ENCODE measurements at regions not wholly inside any gene's neighbourhood (a gene's known extent, or its start where the extent isn't known, plus 50 kb on each side); places are given as distances from the start of the nearest gene placed in this dataset.
A peak's percentile ranks its signal among the peaks of the same experiment; 100 is the strongest.

DNA sequence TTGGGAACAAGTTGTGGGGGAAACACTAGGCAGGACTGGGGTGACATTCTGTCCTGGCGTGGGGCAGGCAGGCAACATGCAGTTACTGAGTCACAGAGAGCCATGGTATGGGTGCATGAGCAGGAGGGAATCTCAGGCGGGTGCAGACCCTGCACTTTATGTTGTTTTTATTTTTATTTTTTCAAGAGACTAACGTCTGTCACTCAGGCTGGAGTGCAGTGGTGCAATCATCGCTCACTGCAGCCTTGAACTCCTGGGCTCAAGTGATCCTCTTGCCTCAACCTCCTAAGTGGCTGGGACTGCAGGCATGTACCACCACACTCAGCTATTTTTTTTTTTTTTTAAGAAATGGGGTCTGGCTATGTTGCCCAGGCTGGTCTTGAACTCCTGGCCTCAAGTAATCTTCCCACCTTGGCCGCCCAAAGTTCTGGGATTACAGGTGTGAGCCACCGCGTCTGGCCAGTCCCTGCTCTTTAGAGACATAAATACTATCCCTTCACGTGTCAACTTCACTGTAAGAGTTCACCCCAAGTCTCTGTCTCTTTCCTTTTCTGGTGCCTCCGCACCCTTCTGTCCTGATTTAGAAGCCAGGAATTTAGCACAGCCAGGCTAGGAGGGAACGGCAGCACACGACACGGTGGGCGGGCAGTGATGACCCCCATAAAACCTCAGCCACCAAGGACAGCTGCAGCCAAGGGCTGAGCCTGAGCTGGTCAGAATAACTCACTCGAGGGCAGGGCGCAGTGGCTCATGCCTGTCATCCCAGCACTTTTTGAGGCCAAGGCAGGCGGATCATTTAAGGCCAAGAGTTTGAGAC is 72.8 kb upstream of the IQSEC1 start (continued):
- no peak for TF ChIP-seq CTCF (IDR thresholded peaks at IDR 0.05 in 2 of 3, conservative IDR thresholded peaks at IDR 0.05 in 1 of 3; ENCODE audit: control insufficient read depth in 2 of 3, extremely low read depth in 1 of 3, insufficient read depth in 1 of 3, low read depth in 3 of 3, low read length in 3 of 3)
- no peak for TF ChIP-seq EED (IDR thresholded peaks at IDR 0.05; ENCODE audit: low read depth)
- TF ChIP-seq POLR2A (IDR thresholded peaks at IDR 0.05; ENCODE audit: low read depth, low read length) = no peak
- TF ChIP-seq SIN3A (IDR thresholded peaks at IDR 0.05; ENCODE audit: low read depth, low read length) = no peak
- TF ChIP-seq SMAD1 (IDR thresholded peaks at IDR 0.05; ENCODE audit: low read depth, partially characterized antibody) = no peak

DNA sequence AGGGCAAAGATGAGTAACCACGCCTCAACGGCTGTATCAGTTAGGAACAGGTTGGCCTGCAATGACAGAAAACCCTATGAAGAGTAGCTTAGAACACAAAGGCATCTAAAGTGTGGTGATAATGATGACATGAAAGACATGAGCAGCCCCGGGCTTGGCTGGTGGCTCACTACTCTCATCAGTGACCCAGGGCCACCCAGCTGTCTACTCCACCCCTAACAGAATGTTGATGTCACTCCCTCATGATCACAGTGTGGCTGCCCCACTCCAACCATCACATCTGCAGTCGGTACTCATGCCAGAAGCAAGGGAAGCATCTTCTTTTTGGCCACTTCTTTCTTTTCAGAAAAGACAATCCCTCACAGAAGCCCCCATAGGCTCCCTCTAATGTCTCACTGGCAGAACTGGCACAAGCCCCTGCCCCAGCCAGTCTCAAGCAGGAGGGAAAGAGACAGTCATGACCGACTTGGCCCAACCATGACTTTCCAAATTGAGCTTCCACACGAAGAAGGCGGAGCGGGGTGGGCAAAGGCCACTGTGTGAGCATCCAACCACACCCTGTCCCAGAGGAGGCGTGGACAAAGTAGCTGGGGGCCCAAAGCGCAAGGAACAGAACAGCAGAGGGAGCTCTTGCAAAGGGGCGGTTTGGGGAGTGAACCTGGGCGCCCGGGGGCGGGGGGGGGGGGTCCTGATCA is 72.0 kb upstream of the IQSEC1 start:
- POLR2A ChIA-PET = no interaction called here
- Histone ChIP-seq H4K20me1 (ENCODE audit: control insufficient read depth, insufficient read depth) (no peaks in the 10 kb centered on the region), H3K9ac (ENCODE audit: control insufficient read depth, insufficient read depth, low read length) (no peak overlapping the region), H3K27me3 (replicated peaks in 1 of 2; ENCODE audit: control insufficient read depth in 2 of 2, insufficient read depth in 2 of 2, low read length in 1 of 2) (peaks cover 0 to under 1% of the 10 kb centered on the region in 2 experiments; a peak in 1 of 4 replicates), H3K27ac (ENCODE audit: control insufficient read depth, insufficient read depth) (no peak overlapping the region), H2AFZ (ENCODE audit: control insufficient read depth, low read depth, low read length) (no peak overlapping the region), H3K4me1 (ENCODE audit: control insufficient read depth, insufficient read depth, low read length) (no peaks in the 10 kb centered on the region), H3K4me2 (ENCODE audit: control insufficient read depth, insufficient read depth) (no peak overlapping the region), H3K4me3 (no peak overlapping the region), H3K9me3 (replicated peaks; ENCODE audit: control insufficient read depth, insufficient read depth, low read length) (no peaks in the 10 kb centered on the region), H3K79me2 (ENCODE audit: control insufficient read depth, insufficient read depth, low read length) (no peaks in the 10 kb centered on the region), H3K36me3 (ENCODE audit: control insufficient read depth in 2 of 2, insufficient read depth in 2 of 2, low read length in 1 of 2) (no peaks in the 10 kb centered on the region)
- 3% methylated on average over 14 of the region's 14 CpGs for WGBS (ENCODE audit: insufficient coverage, insufficient replicate concordance, low lambda C conversion rate, missing lambda C conversion rate)
- ATAC-seq = 0 out of 3 replicates have a peak, but pooled peaks have one; percentile 34
- no peak for FAIRE-seq
- TF ChIP-seq CTCF (IDR thresholded peaks at IDR 0.05 in 2 of 3, conservative IDR thresholded peaks at IDR 0.05 in 1 of 3; ENCODE audit: control insufficient read depth in 2 of 3, extremely low read depth in 1 of 3, insufficient read depth in 1 of 3, low read depth in 3 of 3, low read length in 3 of 3) (peak in 2 of 3 experiments; percentile 8 to 21; a peak in 1 of 6 replicates), HDAC6 (IDR thresholded peaks at IDR 0.05; ENCODE audit: unreplicated experiment) (no peak)
- TF ChIP-seq, protein P1, sequence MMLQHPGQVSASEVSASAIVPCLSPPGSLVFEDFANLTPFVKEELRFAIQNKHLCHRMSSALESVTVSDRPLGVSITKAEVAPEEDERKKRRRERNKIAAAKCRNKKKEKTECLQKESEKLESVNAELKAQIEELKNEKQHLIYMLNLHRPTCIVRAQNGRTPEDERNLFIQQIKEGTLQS (IDR thresholded peaks at IDR 0.05; ENCODE audit: borderline replicate concordance, extremely low read depth, low read depth, low read length) = no peak
- in situ Hi-C loops (cut with MboI) = no loop called here
- CTCF ChIA-PET = interaction anchor here (0.9 to 2.3 kb wide), 6 partner anchors 9 to 316 kb away, joined by 3 to 16 read pairs (median 4); no protein-coding TSS in a partner anchor
- no peak for DNase-seq (ENCODE audit: low read depth, low spot score)
- SMC1A ChIA-PET (ENCODE audit: uncharacterized antibody, unreplicated experiment) = no interaction called here
- intact Hi-C loops (cut with micrococcal nuclease; ENCODE audit: unreplicated experiment) = no loop called here
- BruUV-seq (replicated peaks) = no TSS peak
- RAD21 ChIA-PET (ENCODE audit: unreplicated experiment) = interaction anchor here (0.6 to 1.1 kb wide), 5 partner anchors 34 to 307 kb away, joined by 3 to 8 read pairs (median 5); no protein-coding TSS in a partner anchor
